ENCODE measurements at regions not wholly inside any gene's neighbourhood (a gene's known extent, or its start where the extent isn't known, plus 50 kb on each side); places are given as distances from the start of the nearest gene placed in this dataset.

GRCh38 chr5:4893063-4893744 is 246.9 kb upstream of the ADAMTS16 start:
- no peaks in the 10 kb centered on the region for H3K27me3 ChIP-seq (ENCODE audit: control insufficient read depth, insufficient read depth, low read length, poor library complexity, severe bottlenecking)
- H3K27ac ChIP-seq (ENCODE audit: insufficient read depth, low read depth, low read length, poor library complexity, severe bottlenecking), result no peak overlapping the region
- no peaks in the 10 kb centered on the region for H3K4me1 ChIP-seq (ENCODE audit: control insufficient read depth, insufficient read depth, low read length)
- no peak overlapping the region for H3K4me3 ChIP-seq (ENCODE audit: insufficient read depth, low read depth, low read length)
- WGBS, 2 experiments, result 85 to 89% methylated on average over 8 of the region's 9 CpGs
- H3K9me3 ChIP-seq (ENCODE audit: control insufficient read depth, low read length), result no peaks in the 10 kb centered on the region
- H3K36me3 ChIP-seq (ENCODE audit: control insufficient read depth, insufficient read depth, low read length), result no peaks in the 10 kb centered on the region

GRCh38 chr5:4896328-4896727 is 243.8 kb upstream of the ADAMTS16 start:
- Histone ChIP-seq H3K36me3 (ENCODE audit: control insufficient read depth, insufficient read depth, low read length) (no peaks in the 10 kb centered on the region), H3K9me3 (ENCODE audit: control insufficient read depth, low read length) (no peaks in the 10 kb centered on the region), H3K4me3 (ENCODE audit: insufficient read depth, low read depth, low read length) (no peak overlapping the region), H3K4me1 (ENCODE audit: control insufficient read depth, insufficient read depth, low read length) (no peaks in the 10 kb centered on the region), H3K27ac (ENCODE audit: insufficient read depth, low read depth, low read length, poor library complexity, severe bottlenecking) (no peak overlapping the region), H3K27me3 (ENCODE audit: control insufficient read depth, insufficient read depth, low read length, poor library complexity, severe bottlenecking) (no peaks in the 10 kb centered on the region)
- 90 to 92% methylated on average over 5 of the region's 5 CpGs for WGBS, 2 experiments

- H3K4me3 ChIP-seq (ENCODE audit: insufficient read depth, low read depth, low read length), result no peak overlapping the region
- no peaks in the 10 kb centered on the region for H3K27me3 ChIP-seq (ENCODE audit: control insufficient read depth, insufficient read depth, low read length, poor library complexity, severe bottlenecking)
- no peak overlapping the region for H3K27ac ChIP-seq (ENCODE audit: insufficient read depth, low read depth, low read length, poor library complexity, severe bottlenecking)
- H3K36me3 ChIP-seq (ENCODE audit: control insufficient read depth, insufficient read depth, low read length), result no peaks in the 10 kb centered on the region
- H3K9me3 ChIP-seq (ENCODE audit: control insufficient read depth, low read length), result no peaks in the 10 kb centered on the region
- H3K4me1 ChIP-seq (ENCODE audit: control insufficient read depth, insufficient read depth, low read length), result no peaks in the 10 kb centered on the region
- 92 to 94% methylated on average over 15 of the region's 15 CpGs for whole genome bisulfite sequencing, 2 experiments
These were observed 238.8 kb upstream of the ADAMTS16 start for GRCh38 chr5:4901305-4901811.

GRCh38 chr5:4901924-4902323 is 238.2 kb upstream of the ADAMTS16 start:
- no peaks in the 10 kb centered on the region for H3K9me3 ChIP-seq (ENCODE audit: control insufficient read depth, low read length)
- H3K4me3 ChIP-seq (ENCODE audit: insufficient read depth, low read depth, low read length), result no peak overlapping the region
- H3K27ac ChIP-seq (ENCODE audit: insufficient read depth, low read depth, low read length, poor library complexity, severe bottlenecking), result no peak overlapping the region
- 91 to 95% methylated on average over 5 of the region's 5 CpGs for whole genome bisulfite sequencing, 2 experiments
- H3K4me1 ChIP-seq (ENCODE audit: control insufficient read depth, insufficient read depth, low read length), result no peaks in the 10 kb centered on the region
- H3K27me3 ChIP-seq (ENCODE audit: control insufficient read depth, insufficient read depth, low read length, poor library complexity, severe bottlenecking), result no peaks in the 10 kb centered on the region
- no peaks in the 10 kb centered on the region for H3K36me3 ChIP-seq (ENCODE audit: control insufficient read depth, insufficient read depth, low read length)

- Histone ChIP-seq H3K27me3 (ENCODE audit: control insufficient read depth, insufficient read depth, low read length, poor library complexity, severe bottlenecking) (no peaks in the 10 kb centered on the region), H3K27ac (ENCODE audit: insufficient read depth, low read depth, low read length, poor library complexity, severe bottlenecking) (no peak overlapping the region), H3K36me3 (ENCODE audit: control insufficient read depth, insufficient read depth, low read length) (no peaks in the 10 kb centered on the region), H3K4me1 (ENCODE audit: control insufficient read depth, insufficient read depth, low read length) (no peaks in the 10 kb centered on the region), H3K4me3 (ENCODE audit: insufficient read depth, low read depth, low read length) (no peak overlapping the region), H3K9me3 (ENCODE audit: control insufficient read depth, low read length) (no peaks in the 10 kb centered on the region)
- 91 to 93% methylated on average over 18 of the region's 19 CpGs for WGBS, 2 experiments
These were observed 234.2 kb upstream of the ADAMTS16 start for GRCh38 chr5:4905674-4906520.

GRCh38 chr5:4906786-4907185 is 233.3 kb upstream of the ADAMTS16 start:
- no peaks in the 10 kb centered on the region for H3K4me1 ChIP-seq (ENCODE audit: control insufficient read depth, insufficient read depth, low read length)
- no peaks in the 10 kb centered on the region for H3K36me3 ChIP-seq (ENCODE audit: control insufficient read depth, insufficient read depth, low read length)
- H3K9me3 ChIP-seq (ENCODE audit: control insufficient read depth, low read length), result no peaks in the 10 kb centered on the region
- H3K4me3 ChIP-seq (ENCODE audit: insufficient read depth, low read depth, low read length), result no peak overlapping the region
- no peak overlapping the region for H3K27ac ChIP-seq (ENCODE audit: insufficient read depth, low read depth, low read length, poor library complexity, severe bottlenecking)
- WGBS, 2 experiments, result 100% methylated on average over 1 of the region's 1 CpG; no CpG with 5 or more reads in 1 of the 2 experiments
- no peaks in the 10 kb centered on the region for H3K27me3 ChIP-seq (ENCODE audit: control insufficient read depth, insufficient read depth, low read length, poor library complexity, severe bottlenecking)

- Histone ChIP-seq H3K27ac (ENCODE audit: insufficient read depth, low read depth, low read length, poor library complexity, severe bottlenecking) (no peak overlapping the region), H3K9me3 (ENCODE audit: control insufficient read depth, low read length) (no peaks in the 10 kb centered on the region), H3K4me3 (ENCODE audit: insufficient read depth, low read depth, low read length) (no peak overlapping the region), H3K36me3 (ENCODE audit: control insufficient read depth, insufficient read depth, low read length) (no peaks in the 10 kb centered on the region), H3K27me3 (ENCODE audit: control insufficient read depth, insufficient read depth, low read length, poor library complexity, severe bottlenecking) (no peaks in the 10 kb centered on the region), H3K4me1 (ENCODE audit: control insufficient read depth, insufficient read depth, low read length) (no peaks in the 10 kb centered on the region)
- WGBS, 2 experiments, result 91 to 97% methylated on average over 3 of the region's 3 CpGs
These were observed 232.6 kb upstream of the ADAMTS16 start for GRCh38 chr5:4907571-4907970.

GRCh38 chr5:4909086-4909485 is 231.0 kb upstream of the ADAMTS16 start:
- Histone ChIP-seq H3K4me3 (ENCODE audit: insufficient read depth, low read depth, low read length) (no peak overlapping the region), H3K36me3 (ENCODE audit: control insufficient read depth, insufficient read depth, low read length) (no peaks in the 10 kb centered on the region), H3K27me3 (ENCODE audit: control insufficient read depth, insufficient read depth, low read length, poor library complexity, severe bottlenecking) (no peaks in the 10 kb centered on the region), H3K9me3 (ENCODE audit: control insufficient read depth, low read length) (no peaks in the 10 kb centered on the region), H3K4me1 (ENCODE audit: control insufficient read depth, insufficient read depth, low read length) (no peaks in the 10 kb centered on the region), H3K27ac (ENCODE audit: insufficient read depth, low read depth, low read length, poor library complexity, severe bottlenecking) (no peak overlapping the region)
- 94 to 96% methylated on average over 5 of the region's 5 CpGs for WGBS, 2 experiments

GRCh38 chr5:4911646-4912403 is 228.3 kb upstream of the ADAMTS16 start:
- H3K36me3 ChIP-seq (ENCODE audit: control insufficient read depth, insufficient read depth, low read length), result no peaks in the 10 kb centered on the region
- H3K4me3 ChIP-seq (ENCODE audit: insufficient read depth, low read depth, low read length), result no peak overlapping the region
- H3K27ac ChIP-seq (ENCODE audit: insufficient read depth, low read depth, low read length, poor library complexity, severe bottlenecking), result no peak overlapping the region
- WGBS, 2 experiments, result 75 to 79% methylated on average over 6 of the region's 6 CpGs
- H3K27me3 ChIP-seq (ENCODE audit: control insufficient read depth, insufficient read depth, low read length, poor library complexity, severe bottlenecking), result no peaks in the 10 kb centered on the region
- no peaks in the 10 kb centered on the region for H3K4me1 ChIP-seq (ENCODE audit: control insufficient read depth, insufficient read depth, low read length)
- no peaks in the 10 kb centered on the region for H3K9me3 ChIP-seq (ENCODE audit: control insufficient read depth, low read length)

- Histone ChIP-seq H3K9me3 (ENCODE audit: control insufficient read depth, low read length) (no peaks in the 10 kb centered on the region), H3K36me3 (ENCODE audit: control insufficient read depth, insufficient read depth, low read length) (no peaks in the 10 kb centered on the region), H3K4me3 (ENCODE audit: insufficient read depth, low read depth, low read length) (no peak overlapping the region), H3K4me1 (ENCODE audit: control insufficient read depth, insufficient read depth, low read length) (no peaks in the 10 kb centered on the region), H3K27ac (ENCODE audit: insufficient read depth, low read depth, low read length, poor library complexity, severe bottlenecking) (no peak overlapping the region), H3K27me3 (ENCODE audit: control insufficient read depth, insufficient read depth, low read length, poor library complexity, severe bottlenecking) (no peaks in the 10 kb centered on the region)
- WGBS, 2 experiments, result 67 to 73% methylated on average over 5 of the region's 5 CpGs
These were observed 218.2 kb upstream of the ADAMTS16 start for GRCh38 chr5:4921929-4922328.

Measured in ectodermal cell (in vitro differentiated cells).